ENCODE measurements at regions not wholly inside any gene's neighbourhood (a gene's known extent, or its start where the extent isn't known, plus 50 kb on each side); places are given as distances from the start of the nearest gene placed in this dataset.

DNA sequence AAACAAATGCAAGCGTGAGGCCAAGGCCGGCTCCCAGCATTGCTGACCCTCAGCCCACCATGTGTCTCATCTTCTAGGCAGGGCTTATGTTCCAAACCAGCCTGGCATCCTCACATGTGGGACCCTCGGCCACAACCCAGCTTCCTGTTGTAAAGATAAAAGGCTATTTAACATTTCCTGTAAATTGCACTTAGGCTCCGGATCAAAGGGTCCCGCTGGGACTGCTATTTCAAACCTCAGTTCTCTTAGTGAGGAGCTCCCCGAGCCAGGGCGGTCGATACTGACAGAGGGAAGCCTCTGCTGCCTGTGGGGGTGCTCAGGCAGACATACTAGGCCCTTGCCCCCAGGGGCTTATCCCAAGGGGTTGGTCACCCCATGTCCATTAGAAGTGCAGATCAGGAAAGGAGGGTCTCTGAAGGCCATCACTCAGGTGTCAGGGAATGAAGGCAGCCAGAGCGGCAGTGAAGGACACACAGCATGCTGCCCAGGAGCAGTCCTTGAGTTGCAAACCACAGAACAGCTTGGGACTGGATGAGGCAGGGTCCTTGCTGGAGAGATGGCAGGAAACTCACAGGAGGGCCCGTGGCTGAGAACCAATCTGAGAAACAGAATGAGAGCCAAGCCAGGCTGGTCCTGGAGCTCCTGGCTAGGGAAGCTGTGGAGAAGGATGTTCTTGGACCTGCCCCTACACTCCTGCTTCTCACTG lies 239.9 kb downstream of the TLE3 start:
- Histone ChIP-seq H3K27me3 (ENCODE audit: control insufficient read depth in 5 of 5, insufficient read depth in 4 of 5, low read length in 5 of 5) (peaks cover 0 to 6% (median 2%) of the 10 kb centered on the region in 5 donors), H3K27ac (ENCODE audit: low read depth, low read length) (no peak overlapping the region), H3K4me1 (ENCODE audit: control insufficient read depth in 5 of 5, insufficient read depth in 5 of 5, low read length in 5 of 5) (peaks cover 0 to 2% (median 0%) of the 10 kb centered on the region in 5 donors), H3K9ac (ENCODE audit: low read length in 5 of 5) (no peak overlapping the region), H3K36me3 (ENCODE audit: control insufficient read depth in 5 of 5, insufficient read depth in 5 of 5, low read length in 5 of 5) (no peaks in the 10 kb centered on the region), H3K9me3 (ENCODE audit: control insufficient read depth in 5 of 5, low read length in 5 of 5) (no peaks in the 10 kb centered on the region), H3K4me3 (ENCODE audit: low read depth in 1 of 5, low read length in 5 of 5) (no peak overlapping the region)

DNA sequence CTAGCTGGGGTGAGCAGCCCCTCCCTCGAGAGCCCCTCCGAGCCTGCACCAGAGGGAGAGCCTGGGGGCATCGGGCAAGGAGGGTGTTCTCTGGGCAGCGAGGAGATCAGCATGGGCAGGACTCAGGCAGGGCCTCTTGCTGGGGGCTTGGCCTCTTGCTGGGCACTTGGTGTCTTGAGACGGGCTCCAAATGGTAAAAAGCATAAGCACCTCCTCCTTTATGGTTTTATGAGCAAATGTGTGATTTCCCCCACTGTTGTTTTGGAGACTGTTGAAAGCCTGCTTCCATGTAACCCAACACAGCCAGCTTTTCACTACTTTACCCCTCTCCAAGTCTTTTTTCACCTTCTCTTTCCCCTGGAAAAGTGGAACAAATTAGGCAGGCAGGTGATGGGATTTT lies 239.3 kb downstream of the TLE3 start:
- Histone ChIP-seq H3K4me3 (ENCODE audit: low read depth in 1 of 5, low read length in 5 of 5) (no peak overlapping the region), H3K36me3 (ENCODE audit: control insufficient read depth in 5 of 5, insufficient read depth in 5 of 5, low read length in 5 of 5) (no peaks in the 10 kb centered on the region), H3K9me3 (ENCODE audit: control insufficient read depth in 5 of 5, low read length in 5 of 5) (no peaks in the 10 kb centered on the region), H3K9ac (ENCODE audit: low read length in 5 of 5) (no peak overlapping the region), H3K27me3 (ENCODE audit: control insufficient read depth in 5 of 5, insufficient read depth in 4 of 5, low read length in 5 of 5) (peaks cover 0 to 3% (median under 1%) of the 10 kb centered on the region in 5 donors), H3K4me1 (ENCODE audit: control insufficient read depth in 5 of 5, insufficient read depth in 5 of 5, low read length in 5 of 5) (peaks cover 0 to 5% (median 0%) of the 10 kb centered on the region in 5 donors), H3K27ac (ENCODE audit: low read depth, low read length) (no peak overlapping the region)

DNA sequence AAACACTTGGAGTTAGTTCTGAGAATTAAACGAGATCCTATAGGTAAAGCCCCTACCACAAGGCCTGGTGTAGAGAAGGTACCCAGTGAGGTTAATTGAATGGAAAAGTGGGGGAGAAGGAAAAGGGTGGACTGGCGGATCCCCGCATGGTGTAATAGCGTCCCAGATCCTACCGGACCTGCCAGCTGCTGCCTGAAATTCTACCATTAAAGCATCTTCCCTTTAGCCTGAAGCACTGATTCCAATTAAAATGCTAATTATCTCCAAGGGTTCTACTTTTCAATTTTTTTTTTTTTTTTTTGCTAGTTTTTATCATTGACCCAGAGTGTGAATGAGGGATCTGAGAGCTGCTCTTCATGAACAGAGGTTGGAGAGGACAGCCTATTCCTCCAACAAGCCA lies 237.9 kb downstream of the TLE3 start:
- H3K36me3 ChIP-seq (ENCODE audit: control insufficient read depth in 5 of 5, insufficient read depth in 5 of 5, low read length in 5 of 5), result no peaks in the 10 kb centered on the region
- H3K4me1 ChIP-seq (ENCODE audit: control insufficient read depth in 5 of 5, insufficient read depth in 5 of 5, low read length in 5 of 5), result peaks cover 0 to 5% (median 0%) of the 10 kb centered on the region in 5 donors
- peaks cover 0 to 3% (median 0%) of the 10 kb centered on the region in 5 donors for H3K27me3 ChIP-seq (ENCODE audit: control insufficient read depth in 5 of 5, insufficient read depth in 4 of 5, low read length in 5 of 5)
- H3K4me3 ChIP-seq (ENCODE audit: low read depth in 1 of 5, low read length in 5 of 5), result no peak overlapping the region
- no peaks in the 10 kb centered on the region for H3K9me3 ChIP-seq (ENCODE audit: control insufficient read depth in 5 of 5, low read length in 5 of 5)
- H3K9ac ChIP-seq (ENCODE audit: low read length in 5 of 5), result no peak overlapping the region
- no peak overlapping the region for H3K27ac ChIP-seq (ENCODE audit: low read depth, low read length)

DNA sequence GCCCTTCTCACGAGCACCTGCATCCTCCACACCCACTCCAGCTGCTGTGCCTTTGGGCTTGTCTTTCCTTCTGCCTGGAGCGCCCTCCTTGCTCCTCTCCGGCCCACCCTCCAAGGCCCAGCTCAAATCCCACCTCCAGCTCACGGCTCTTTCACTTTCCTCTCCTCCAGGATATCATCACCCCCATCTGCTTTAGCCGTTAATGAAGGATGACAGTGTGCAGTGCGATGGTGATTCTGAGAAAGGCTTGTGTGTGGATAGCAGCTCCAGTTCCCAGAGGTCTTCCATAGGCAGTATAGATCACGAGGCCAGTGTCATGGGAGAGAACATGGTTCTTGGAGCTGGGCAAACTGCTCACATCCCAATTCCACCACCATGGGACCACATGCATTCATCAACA lies 237.4 kb downstream of the TLE3 start:
- Histone ChIP-seq H3K4me1 (ENCODE audit: control insufficient read depth in 5 of 5, insufficient read depth in 5 of 5, low read length in 5 of 5) (peaks cover 0 to 5% (median 0%) of the 10 kb centered on the region in 5 donors), H3K27me3 (ENCODE audit: control insufficient read depth in 5 of 5, insufficient read depth in 4 of 5, low read length in 5 of 5) (peaks cover 0 to 3% (median 0%) of the 10 kb centered on the region in 5 donors), H3K36me3 (ENCODE audit: control insufficient read depth in 5 of 5, insufficient read depth in 5 of 5, low read length in 5 of 5) (no peaks in the 10 kb centered on the region), H3K4me3 (ENCODE audit: low read depth in 1 of 5, low read length in 5 of 5) (no peak overlapping the region), H3K27ac (ENCODE audit: low read depth, low read length) (no peak overlapping the region), H3K9ac (ENCODE audit: low read length in 5 of 5) (no peak overlapping the region), H3K9me3 (ENCODE audit: control insufficient read depth in 5 of 5, low read length in 5 of 5) (no peaks in the 10 kb centered on the region)

DNA sequence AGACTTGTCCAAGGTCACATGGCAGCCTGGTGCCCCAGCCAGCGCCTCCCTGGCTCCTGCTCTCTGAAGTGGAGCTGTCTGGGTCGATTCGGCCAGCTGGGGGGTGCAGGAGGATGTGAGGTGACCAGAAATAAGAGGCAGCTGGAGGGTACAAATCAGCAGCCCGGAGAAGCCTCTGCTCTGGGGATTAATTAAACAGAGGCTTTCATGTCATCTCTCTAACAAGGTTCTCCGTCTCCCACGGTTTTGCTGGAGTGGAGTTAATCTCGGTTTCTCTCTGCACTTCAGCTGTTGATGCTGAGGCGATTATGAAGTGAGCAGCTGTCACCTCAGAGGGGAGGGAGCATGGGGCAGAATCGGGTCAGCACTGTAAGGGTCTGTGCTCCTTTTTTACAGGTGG lies 236.8 kb downstream of the TLE3 start:
- no peaks in the 10 kb centered on the region for H3K9me3 ChIP-seq (ENCODE audit: control insufficient read depth in 5 of 5, low read length in 5 of 5)
- peaks cover 0 to 5% (median 0%) of the 10 kb centered on the region in 5 donors for H3K4me1 ChIP-seq (ENCODE audit: control insufficient read depth in 5 of 5, insufficient read depth in 5 of 5, low read length in 5 of 5)
- no peak overlapping the region for H3K4me3 ChIP-seq (ENCODE audit: low read depth in 1 of 5, low read length in 5 of 5)
- no peak overlapping the region for H3K27ac ChIP-seq (ENCODE audit: low read depth, low read length)
- H3K36me3 ChIP-seq (ENCODE audit: control insufficient read depth in 5 of 5, insufficient read depth in 5 of 5, low read length in 5 of 5), result no peaks in the 10 kb centered on the region
- peaks cover 0 to 3% (median 0%) of the 10 kb centered on the region in 5 donors for H3K27me3 ChIP-seq (ENCODE audit: control insufficient read depth in 5 of 5, insufficient read depth in 4 of 5, low read length in 5 of 5)
- H3K9ac ChIP-seq (ENCODE audit: low read length in 5 of 5), result no peak overlapping the region

DNA sequence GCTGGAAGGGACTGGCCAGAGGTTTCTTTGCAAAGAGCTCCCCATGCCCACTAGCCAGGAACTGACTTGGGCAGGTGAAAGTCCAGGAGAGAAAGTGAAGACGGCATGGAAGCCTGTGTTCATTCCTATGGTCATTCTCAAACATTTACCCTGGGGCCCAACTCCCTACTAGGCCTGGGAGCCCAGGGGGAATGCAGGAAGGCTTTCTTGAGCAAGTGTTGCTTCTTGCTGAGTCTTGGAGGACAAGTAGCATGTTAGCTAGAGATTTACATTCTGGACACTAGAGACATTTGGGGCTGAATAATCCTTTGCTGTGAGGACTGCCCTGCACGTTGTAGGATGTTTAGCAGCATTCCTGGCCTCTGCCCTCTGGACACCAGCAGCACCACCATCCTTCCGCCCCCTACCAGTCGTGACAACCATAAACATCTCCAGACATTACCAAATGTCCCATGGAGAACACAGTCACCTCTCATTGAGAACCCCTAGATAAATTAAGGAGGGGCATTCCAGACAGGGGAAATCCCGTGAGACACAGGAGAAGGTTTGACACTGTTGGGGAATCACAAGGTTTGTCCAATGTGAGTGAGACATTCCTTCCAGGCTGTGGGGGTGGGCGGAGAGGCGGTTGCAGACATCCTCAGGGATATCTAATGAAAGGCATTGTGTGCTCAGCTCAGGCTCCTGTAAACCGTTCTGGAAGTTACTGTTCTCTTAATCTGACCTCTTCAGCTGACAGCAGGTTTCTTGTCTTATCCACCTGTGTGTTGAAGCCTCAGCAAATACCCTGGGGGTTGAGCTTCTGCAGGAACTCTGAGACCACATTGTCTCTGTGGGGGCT lies 236.2 kb downstream of the TLE3 start:
- H3K4me1 ChIP-seq (ENCODE audit: control insufficient read depth in 5 of 5, insufficient read depth in 5 of 5, low read length in 5 of 5), result peaks cover 0 to 5% (median 0%) of the 10 kb centered on the region in 5 donors
- no peak overlapping the region for H3K4me3 ChIP-seq (ENCODE audit: low read depth in 1 of 5, low read length in 5 of 5)
- peaks cover 0 to 3% (median 0%) of the 10 kb centered on the region in 5 donors for H3K27me3 ChIP-seq (ENCODE audit: control insufficient read depth in 5 of 5, insufficient read depth in 4 of 5, low read length in 5 of 5)
- no peak overlapping the region for H3K27ac ChIP-seq (ENCODE audit: low read depth, low read length)
- H3K9ac ChIP-seq (ENCODE audit: low read length in 5 of 5), result no peak overlapping the region
- H3K36me3 ChIP-seq (ENCODE audit: control insufficient read depth in 5 of 5, insufficient read depth in 5 of 5, low read length in 5 of 5), result no peaks in the 10 kb centered on the region
- H3K9me3 ChIP-seq (ENCODE audit: control insufficient read depth in 5 of 5, low read length in 5 of 5), result no peaks in the 10 kb centered on the region

DNA sequence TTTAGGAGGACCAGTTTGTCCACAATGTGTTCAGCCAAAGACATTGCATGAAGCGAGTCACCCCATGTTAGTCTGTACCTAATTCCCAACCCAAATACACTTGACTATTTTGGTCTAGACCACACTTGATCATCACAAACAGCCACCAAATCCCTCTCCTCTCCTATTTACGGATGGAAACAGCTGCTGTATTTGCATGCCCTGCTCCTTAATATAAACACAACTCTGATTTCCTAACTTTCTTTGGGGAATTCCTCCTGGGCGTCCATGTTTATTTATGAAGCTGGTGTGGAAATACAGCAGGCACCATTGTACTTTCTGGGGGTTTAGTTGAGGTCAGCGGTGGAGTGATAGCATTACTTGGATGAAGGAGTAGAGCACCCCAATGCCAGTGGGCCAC lies 235.2 kb downstream of the TLE3 start:
- Histone ChIP-seq H3K27me3 (ENCODE audit: control insufficient read depth in 5 of 5, insufficient read depth in 4 of 5, low read length in 5 of 5) (peaks cover 0 to 3% (median 0%) of the 10 kb centered on the region in 5 donors), H3K36me3 (ENCODE audit: control insufficient read depth in 5 of 5, insufficient read depth in 5 of 5, low read length in 5 of 5) (no peaks in the 10 kb centered on the region), H3K4me3 (ENCODE audit: low read depth in 1 of 5, low read length in 5 of 5) (no peak overlapping the region), H3K9me3 (ENCODE audit: control insufficient read depth in 5 of 5, low read length in 5 of 5) (no peaks in the 10 kb centered on the region), H3K27ac (ENCODE audit: low read depth, low read length) (no peak overlapping the region), H3K9ac (ENCODE audit: low read length in 5 of 5) (no peak overlapping the region), H3K4me1 (ENCODE audit: control insufficient read depth in 5 of 5, insufficient read depth in 5 of 5, low read length in 5 of 5) (peaks cover 0 to 5% (median 0%) of the 10 kb centered on the region in 5 donors)

DNA sequence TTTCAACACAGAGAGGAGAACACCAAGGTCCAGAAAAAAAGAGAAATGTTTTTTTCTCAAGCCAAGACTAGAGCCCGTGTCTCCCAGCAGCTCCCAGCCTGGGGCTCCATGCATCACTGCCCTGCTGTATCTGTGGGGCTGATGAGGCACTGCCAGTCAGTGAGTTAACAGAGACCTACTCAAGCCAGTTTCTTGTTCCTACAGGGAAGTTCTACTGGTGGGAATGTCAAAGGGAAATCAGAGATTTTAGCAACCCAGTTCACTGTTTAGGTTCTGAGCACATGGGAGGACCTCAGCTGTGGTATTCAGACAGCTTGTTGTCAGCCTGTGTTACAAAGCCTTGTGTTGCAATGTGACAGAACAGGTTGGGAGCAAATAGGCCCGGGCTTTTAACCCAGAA lies 234.3 kb downstream of the TLE3 start:
- Histone ChIP-seq H3K9me3 (ENCODE audit: control insufficient read depth in 5 of 5, low read length in 5 of 5) (no peaks in the 10 kb centered on the region), H3K27ac (ENCODE audit: low read depth, low read length) (no peak overlapping the region), H3K9ac (ENCODE audit: low read length in 5 of 5) (no peak overlapping the region), H3K4me1 (ENCODE audit: control insufficient read depth in 5 of 5, insufficient read depth in 5 of 5, low read length in 5 of 5) (peaks cover 0 to 5% (median 0%) of the 10 kb centered on the region in 5 donors), H3K27me3 (ENCODE audit: control insufficient read depth in 5 of 5, insufficient read depth in 4 of 5, low read length in 5 of 5) (peaks cover 0 to 2% (median 0%) of the 10 kb centered on the region in 5 donors), H3K4me3 (ENCODE audit: low read depth in 1 of 5, low read length in 5 of 5) (no peak overlapping the region), H3K36me3 (ENCODE audit: control insufficient read depth in 5 of 5, insufficient read depth in 5 of 5, low read length in 5 of 5) (no peaks in the 10 kb centered on the region)

DNA sequence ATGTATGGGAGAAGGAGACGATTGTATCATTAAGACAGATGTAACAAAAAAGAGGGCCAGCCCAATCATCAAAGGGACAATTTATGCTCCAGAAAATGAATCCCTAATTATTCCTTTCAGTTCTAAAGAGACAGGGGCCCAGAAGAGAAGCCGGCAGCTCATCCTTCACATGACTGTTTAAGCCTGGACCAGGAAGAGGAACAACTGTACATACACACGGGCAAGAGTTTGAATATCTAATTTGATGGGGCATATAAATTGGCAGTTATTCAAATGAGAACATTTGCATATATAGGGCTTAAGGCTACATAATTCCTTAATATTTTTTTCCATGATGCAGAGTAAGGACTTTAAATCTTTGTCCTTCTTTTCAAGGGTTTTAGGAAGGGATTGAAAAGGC lies 232.3 kb downstream of the TLE3 start:
- Histone ChIP-seq H3K9me3 (ENCODE audit: control insufficient read depth in 5 of 5, low read length in 5 of 5) (no peaks in the 10 kb centered on the region), H3K4me1 (ENCODE audit: control insufficient read depth in 5 of 5, insufficient read depth in 5 of 5, low read length in 5 of 5) (peaks cover 0 to 5% (median 0%) of the 10 kb centered on the region in 5 donors), H3K36me3 (ENCODE audit: control insufficient read depth in 5 of 5, insufficient read depth in 5 of 5, low read length in 5 of 5) (no peaks in the 10 kb centered on the region), H3K27ac (ENCODE audit: low read depth, low read length) (no peak overlapping the region), H3K9ac (ENCODE audit: low read length in 5 of 5) (no peak overlapping the region), H3K4me3 (ENCODE audit: low read depth in 1 of 5, low read length in 5 of 5) (no peak overlapping the region), H3K27me3 (ENCODE audit: control insufficient read depth in 5 of 5, insufficient read depth in 4 of 5, low read length in 5 of 5) (no peaks in the 10 kb centered on the region)

DNA sequence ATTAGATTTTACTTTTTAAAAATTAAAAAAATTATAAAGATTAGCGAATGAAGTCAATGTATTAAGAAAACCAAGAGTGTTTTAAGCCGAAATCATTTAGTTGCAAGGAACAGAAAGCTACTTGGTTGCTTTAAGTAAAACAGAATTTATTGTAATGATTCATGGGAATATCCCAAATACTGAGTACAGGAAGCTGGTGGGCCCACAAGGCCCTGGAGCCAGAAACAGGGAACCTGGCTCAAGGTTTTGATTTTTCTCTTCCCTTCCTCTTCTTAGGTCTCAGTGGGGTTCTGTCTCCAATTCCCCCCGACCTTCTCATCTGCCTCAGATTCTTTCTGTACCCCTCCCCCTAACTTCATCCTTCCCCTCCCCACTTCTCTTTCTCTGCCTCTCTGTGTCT lies 229.0 kb downstream of the TLE3 start:
- peaks cover 0 to 6% (median 0%) of the 10 kb centered on the region in 5 donors for H3K27me3 ChIP-seq (ENCODE audit: control insufficient read depth in 5 of 5, insufficient read depth in 4 of 5, low read length in 5 of 5)
- no peaks in the 10 kb centered on the region for H3K4me1 ChIP-seq (ENCODE audit: control insufficient read depth in 5 of 5, insufficient read depth in 5 of 5, low read length in 5 of 5)
- no peaks in the 10 kb centered on the region for H3K36me3 ChIP-seq (ENCODE audit: control insufficient read depth in 5 of 5, insufficient read depth in 5 of 5, low read length in 5 of 5)
- no peak overlapping the region for H3K9ac ChIP-seq (ENCODE audit: low read length in 5 of 5)
- H3K4me3 ChIP-seq (ENCODE audit: low read depth in 1 of 5, low read length in 5 of 5), result no peak overlapping the region
- H3K27ac ChIP-seq (ENCODE audit: low read depth, low read length), result no peak overlapping the region
- H3K9me3 ChIP-seq (ENCODE audit: control insufficient read depth in 5 of 5, low read length in 5 of 5), result peaks cover 2 to 15% (median 11%) of the 10 kb centered on the region in 5 donors
